Right kidney (tissue), 1 donor: ENCODE measurements at regions not wholly inside any gene's neighbourhood (a gene's known extent, or its start where the extent isn't known, plus 50 kb on each side); places are given as distances from the start of the nearest gene placed in this dataset.

Source experiments
- DNase-seq: peaks from one replicate; pipeline ENCODE4 v3.0.0-alpha.2; 2016

- no peak for DNase-seq
Measured at GRCh38 chr5:117271656-117272055, 697.0 kb upstream of the SEMA6A start.

- no peak for DNase-seq
Measured at GRCh38 chr5:117266280-117266679, 691.7 kb upstream of the SEMA6A start.

- DNase-seq = no peak
Measured at GRCh38 chr5:117263231-117263630, 688.6 kb upstream of the SEMA6A start.

GRCh38 chr5:117262572-117263131 lies 688.0 kb upstream of the SEMA6A start:
- no peak for DNase-seq

GRCh38 chr5:117261948-117262571 lies 687.4 kb upstream of the SEMA6A start:
- DNase-seq = no peak

- no peak for DNase-seq
Measured at GRCh38 chr5:117255211-117256027, 680.8 kb upstream of the SEMA6A start.

GRCh38 chr5:117252566-117252965 lies 677.9 kb upstream of the SEMA6A start:
- no peak for DNase-seq

GRCh38 chr5:117249086-117249815 lies 674.6 kb upstream of the SEMA6A start:
- no peak for DNase-seq

- no peak for DNase-seq
Measured at GRCh38 chr5:117246424-117246823, 671.8 kb upstream of the SEMA6A start.

GRCh38 chr5:117245130-117245529 lies 670.5 kb upstream of the SEMA6A start:
- no peak for DNase-seq

- DNase-seq = no peak
Measured at GRCh38 chr5:117242028-117242427, 667.4 kb upstream of the SEMA6A start.

GRCh38 chr5:117236941-117237340 lies 662.3 kb upstream of the SEMA6A start:
- DNase-seq = no peak

- DNase-seq = no peak
Measured at GRCh38 chr5:117235786-117236185, 661.2 kb upstream of the SEMA6A start.

- DNase-seq = no peak
Measured at GRCh38 chr5:117230375-117230774, 655.8 kb upstream of the SEMA6A start.

- no peak for DNase-seq
Measured at GRCh38 chr5:117220730-117221129, 646.1 kb upstream of the SEMA6A start.

GRCh38 chr5:117218789-117219188 lies 644.2 kb upstream of the SEMA6A start:
- no peak for DNase-seq

- no peak for DNase-seq
Measured at GRCh38 chr5:117212866-117213265, 638.2 kb upstream of the SEMA6A start.

GRCh38 chr5:117210796-117211195 lies 636.2 kb upstream of the SEMA6A start:
- DNase-seq = no peak

- DNase-seq = no peak
Measured at GRCh38 chr5:117209479-117209878, 634.9 kb upstream of the SEMA6A start.

- DNase-seq = no peak
Measured at GRCh38 chr5:117207088-117207668, 632.6 kb upstream of the SEMA6A start.

GRCh38 chr5:117205894-117206293 lies 631.3 kb upstream of the SEMA6A start:
- no peak for DNase-seq
